Raji (cell line): ENCODE measurements at regions not wholly inside any gene's neighbourhood (a gene's known extent, or its start where the extent isn't known, plus 50 kb on each side); places are given as distances from the start of the nearest gene placed in this dataset.

Experiments used
- POLR2A ChIP-seq: IDR thresholded peaks from 2 replicates; pipeline ENCODE4 v1.6.1; 2011; ENCODE audit warnings: low read depth, low read length, control low read depth; ENCODE audit not compliant: insufficient read depth

GRCh38 chr10:27451054-27451453 lies 53.0 kb upstream of the RAB18 start:
- no peak for TF ChIP-seq POLR2A

GRCh38 chr10:27450225-27450624 lies 53.9 kb upstream of the RAB18 start:
- no peak for TF ChIP-seq POLR2A

- no peak for TF ChIP-seq POLR2A
Measured at GRCh38 chr10:27449571-27449970, 54.5 kb upstream of the RAB18 start.

DNA sequence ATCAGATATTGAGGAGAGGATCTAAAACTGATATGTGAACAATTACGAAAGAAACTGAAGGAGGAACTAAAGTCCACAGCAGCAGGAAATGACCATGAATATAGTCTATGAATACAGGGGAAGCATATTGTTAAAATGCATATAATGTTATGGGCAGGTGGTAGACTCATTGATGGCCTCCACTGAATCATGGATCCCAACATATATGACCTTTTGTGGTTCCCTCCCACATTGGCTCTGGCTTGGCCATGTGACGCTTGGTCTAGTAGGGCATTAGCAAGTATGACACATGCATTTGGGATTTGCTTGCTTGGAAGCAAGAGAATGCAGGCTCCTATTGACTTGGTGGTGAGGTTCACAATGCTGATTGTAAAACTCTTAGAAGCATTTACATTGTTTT lies 55.2 kb upstream of the RAB18 start:
- no peak for TF ChIP-seq POLR2A

- no peak for TF ChIP-seq POLR2A
Measured at GRCh38 chr10:27447540-27447939, 56.6 kb upstream of the RAB18 start.

- TF ChIP-seq POLR2A, result no peak
Measured at GRCh38 chr10:27446091-27446918, 57.8 kb upstream of the RAB18 start.

DNA sequence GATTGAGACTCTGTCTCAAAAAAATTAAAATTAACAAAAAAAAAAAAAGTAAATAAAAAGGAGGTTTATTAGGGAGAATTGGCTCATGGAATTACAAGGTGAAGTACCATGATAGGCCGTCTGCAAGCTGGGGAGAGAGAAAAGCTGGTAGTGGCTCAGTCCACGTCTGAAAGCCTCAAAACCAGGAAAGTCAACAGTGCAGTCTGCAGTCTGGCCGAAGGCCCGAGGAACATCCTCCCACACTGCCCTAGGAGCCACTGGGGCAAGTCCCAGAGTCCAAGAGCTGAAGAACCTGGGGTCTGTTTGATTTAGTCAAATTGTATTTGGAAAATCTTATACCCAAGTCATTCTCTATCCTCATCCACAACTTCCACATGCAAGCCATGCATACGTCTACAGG lies 59.0 kb upstream of the RAB18 start:
- no peak for TF ChIP-seq POLR2A

GRCh38 chr10:27440478-27440877 lies 63.6 kb upstream of the RAB18 start:
- no peak for TF ChIP-seq POLR2A

GRCh38 chr10:27440021-27440420 lies 64.1 kb upstream of the RAB18 start:
- TF ChIP-seq POLR2A, result no peak

DNA sequence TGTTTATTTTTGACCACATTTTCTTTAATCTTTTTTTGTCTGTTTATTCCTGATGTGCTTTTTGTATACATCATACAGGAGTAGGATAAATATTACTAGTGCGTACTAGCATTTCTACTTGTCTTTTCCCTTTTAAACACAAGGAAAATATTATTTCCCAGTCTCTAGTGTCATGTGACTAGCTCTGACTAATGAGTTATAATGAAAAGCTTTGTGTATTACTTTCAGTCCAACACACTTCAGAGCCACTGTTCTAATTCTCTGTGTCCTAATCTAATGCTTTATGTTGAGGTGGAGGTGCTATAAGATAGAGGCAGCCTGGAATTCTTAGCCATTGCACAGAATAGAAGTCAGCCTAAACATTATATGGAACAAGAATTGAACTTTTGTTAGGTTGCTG lies 65.0 kb upstream of the RAB18 start:
- TF ChIP-seq POLR2A, result no peak

DNA sequence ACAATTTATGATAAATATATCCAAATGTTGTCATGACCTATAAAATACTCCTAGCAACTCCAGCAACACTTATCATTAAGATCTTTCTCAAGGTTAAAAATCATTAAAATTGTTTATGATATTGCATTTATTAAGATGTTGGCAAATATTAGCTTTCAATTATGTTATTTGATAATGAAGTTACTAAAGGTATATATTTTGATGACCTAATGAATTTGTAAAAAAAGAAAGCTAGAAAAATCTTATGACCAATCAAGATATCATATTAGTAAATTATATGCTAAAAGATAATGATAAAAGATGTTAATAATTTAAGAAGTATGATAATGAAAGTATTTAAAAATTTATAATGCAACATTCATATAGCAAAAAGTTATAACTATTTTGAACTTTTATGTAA lies 66.3 kb upstream of the RAB18 start:
- TF ChIP-seq POLR2A, result no peak

DNA sequence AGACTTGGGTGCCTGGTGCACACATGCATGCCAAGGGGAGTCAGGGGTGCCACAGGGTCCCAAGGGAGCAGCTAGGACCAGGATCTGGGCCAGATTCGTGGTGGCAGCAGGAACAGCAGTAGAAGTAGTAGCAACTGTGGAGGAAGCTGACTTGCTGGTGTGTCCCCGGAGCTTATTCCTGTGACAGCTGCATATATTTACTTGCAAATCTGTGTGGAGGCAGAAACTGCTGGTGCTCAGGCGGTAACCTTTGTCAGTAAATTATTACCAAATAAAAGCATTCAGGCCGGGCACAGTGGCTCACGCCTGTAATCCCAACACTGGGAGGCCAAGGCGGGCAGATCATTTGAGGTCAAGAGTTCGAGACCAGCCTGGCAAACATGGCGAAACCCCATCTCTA lies 67.4 kb upstream of the RAB18 start:
- TF ChIP-seq POLR2A, result no peak

GRCh38 chr10:27433976-27434375 lies 70.1 kb upstream of the RAB18 start:
- TF ChIP-seq POLR2A, result no peak

GRCh38 chr10:27426948-27427467 lies 77.1 kb upstream of the RAB18 start:
- no peak for TF ChIP-seq POLR2A

DNA sequence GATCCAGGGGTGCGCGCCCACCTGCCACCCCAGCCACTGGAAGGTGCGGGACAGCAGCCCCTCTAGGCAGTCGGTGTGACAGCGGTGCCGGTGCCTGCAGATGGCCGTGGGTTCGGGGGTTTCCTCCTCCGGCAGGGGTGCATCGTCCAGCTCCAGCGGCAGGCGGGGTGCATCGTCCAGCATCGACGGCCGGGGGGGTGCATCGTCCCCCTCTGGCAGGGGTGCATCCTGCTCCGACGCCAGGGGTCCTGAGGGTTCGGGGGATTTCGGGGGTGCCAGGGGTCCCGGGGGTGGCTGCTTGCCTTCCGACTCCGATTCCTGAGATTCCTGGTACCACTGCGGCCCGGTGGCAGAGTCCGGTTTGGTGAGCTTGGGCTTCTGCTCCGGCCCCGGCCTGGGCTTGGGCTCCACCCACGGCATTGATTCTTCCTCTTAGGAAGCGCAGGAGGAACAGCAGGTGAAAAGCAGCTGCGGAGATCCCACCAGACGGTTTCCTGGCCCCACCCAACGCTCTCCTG lies 90.2 kb upstream of the RAB18 start:
- no peak for TF ChIP-seq POLR2A

GRCh38 chr10:27413387-27413786 lies 90.7 kb upstream of the RAB18 start:
- no peak for TF ChIP-seq POLR2A

DNA sequence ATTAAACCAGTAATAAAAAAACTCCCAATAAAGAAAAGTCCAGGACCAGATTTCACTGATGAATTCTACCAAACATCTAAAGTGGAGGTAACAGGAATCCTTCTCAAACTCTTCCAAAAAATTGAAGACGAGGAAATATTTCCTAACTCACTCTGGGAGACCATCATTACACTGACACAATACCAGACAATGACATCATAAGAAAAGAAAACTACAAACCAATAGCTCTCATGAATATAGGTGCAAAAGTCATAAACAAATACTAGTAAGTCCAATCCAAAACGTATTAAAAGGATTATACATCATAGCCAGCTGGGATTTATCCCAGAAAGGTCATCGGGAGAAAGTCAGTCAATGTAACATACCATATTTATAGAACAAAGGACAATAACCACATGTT lies 94.0 kb upstream of the RAB18 start:
- TF ChIP-seq POLR2A, result no peak
